NOMO-1 treated with DMSO at 0.1 percent for 48 hours (cell line): ENCODE measurements at regions not wholly inside any gene's neighbourhood (a gene's known extent, or its start where the extent isn't known, plus 50 kb on each side); places are given as distances from the start of the nearest gene placed in this dataset.
"Not testable (repeated sequence)": the region's sequence is repeated elsewhere in the genome, so short reads cannot be mapped to it uniquely, and the experiment has no call there.

Source experiments
- DNase-seq: peaks from one replicate; lab custom pipeline; 2025; ENCODE audit not compliant: unreplicated experiment; lab: John Stamatoyannopoulos, UW

- DNase-seq = not testable (repeated sequence)
These were observed 117.0 kb downstream of the CEP44 start for GRCh38 chr4:174400603-174401302.

GRCh38 chr4:174398728-174399127 lies 115.0 kb downstream of the CEP44 start:
- DNase-seq = no peak

- DNase-seq = no peak
These were observed 113.8 kb downstream of the CEP44 start for GRCh38 chr4:174397366-174398155.

DNA sequence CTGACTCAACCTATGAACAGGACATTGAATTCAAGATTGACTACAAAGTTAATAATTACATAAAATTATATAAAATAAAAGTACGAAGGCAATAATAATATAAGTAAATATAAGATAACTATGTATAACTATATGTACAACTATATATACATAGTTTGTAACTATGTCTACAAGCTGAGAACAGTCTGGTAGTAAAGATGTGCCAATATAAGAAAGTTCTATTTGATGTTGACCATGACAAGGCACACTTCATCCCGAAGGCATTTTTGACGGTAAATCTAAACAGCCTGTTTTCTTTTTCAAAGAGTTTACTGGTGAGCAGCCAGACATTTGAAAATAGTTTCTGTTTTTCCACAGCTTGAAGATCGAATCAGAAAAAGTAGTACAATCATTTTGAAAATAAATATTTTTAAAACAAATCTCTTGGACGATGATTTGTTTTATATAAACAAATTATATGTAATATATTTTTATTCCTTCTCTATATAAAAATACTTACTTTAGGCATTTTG lies 112.9 kb downstream of the CEP44 start:
- DNase-seq = no peak

DNA sequence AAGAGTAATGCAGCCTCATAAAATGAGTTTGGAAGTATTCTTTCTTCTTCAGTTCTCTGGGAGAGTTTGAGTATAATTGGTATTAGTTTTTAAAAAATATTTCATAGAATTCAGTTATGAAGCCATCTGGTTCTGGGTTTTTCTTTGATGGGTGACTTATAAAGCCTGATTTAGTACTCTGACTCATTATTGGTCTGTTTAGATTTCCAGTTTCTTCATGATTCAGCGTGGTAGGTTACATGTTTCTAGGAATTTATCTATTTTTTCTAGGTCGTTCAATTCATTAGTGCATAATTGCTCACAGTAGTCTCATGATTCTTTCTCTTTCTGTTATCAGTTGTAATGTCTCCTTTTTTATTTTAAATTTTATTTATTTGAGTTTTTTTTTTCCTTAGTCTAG lies 111.2 kb downstream of the CEP44 start:
- DNase-seq = no peak

- no peak for DNase-seq
These were observed 105.7 kb downstream of the CEP44 start for GRCh38 chr4:174389439-174389838.

DNA sequence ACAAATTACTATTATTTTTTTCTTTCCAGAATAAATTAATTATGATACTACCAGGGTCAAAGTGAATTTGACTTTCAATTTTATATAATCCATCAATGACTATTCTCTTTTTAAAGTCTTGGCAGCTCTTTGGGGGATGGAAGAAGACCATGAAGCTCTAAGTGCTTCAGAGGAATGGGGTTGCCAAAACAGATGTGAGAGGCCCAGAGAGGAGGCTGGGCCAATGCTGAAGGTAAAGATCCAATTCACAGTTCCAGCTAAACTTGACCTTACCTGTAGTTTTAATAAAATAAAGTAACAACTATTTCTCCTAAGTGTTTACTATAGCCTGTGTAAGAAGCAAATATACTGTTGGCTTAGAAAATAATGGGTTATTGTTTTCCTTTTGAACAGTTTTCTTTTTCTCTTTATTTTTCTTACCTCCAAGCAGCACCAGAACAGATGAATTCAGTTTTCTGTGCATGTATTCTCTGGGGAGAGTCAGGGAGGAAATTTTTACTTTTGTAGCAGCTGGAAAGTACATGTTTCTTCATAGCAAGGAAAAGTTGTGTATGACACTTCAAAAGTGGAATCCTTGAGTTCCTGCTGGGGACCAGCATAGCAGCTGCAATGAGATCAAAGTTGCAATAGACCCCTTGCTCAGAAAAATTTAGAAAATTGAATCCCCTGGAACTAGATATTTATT lies 104.9 kb downstream of the CEP44 start:
- DNase-seq = no peak

DNA sequence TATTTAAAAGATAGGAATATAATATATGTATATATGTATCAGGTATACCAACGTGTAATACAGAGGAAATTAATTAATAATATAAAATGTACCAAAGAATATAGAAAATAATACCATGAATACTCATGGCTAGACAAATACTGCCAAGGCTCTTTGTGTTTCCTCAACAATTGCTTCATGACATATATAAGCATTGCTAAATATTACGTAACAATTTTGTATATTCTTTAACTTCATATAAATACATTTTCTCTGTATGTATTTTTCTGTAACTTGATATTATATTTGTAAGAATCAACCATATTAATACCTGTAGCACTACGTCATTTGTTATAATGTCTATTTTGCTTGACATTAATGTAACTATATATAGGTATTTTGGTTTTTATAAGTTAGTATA lies 104.0 kb downstream of the CEP44 start:
- DNase-seq = no peak

GRCh38 chr4:174387143-174387542 lies 103.4 kb downstream of the CEP44 start:
- DNase-seq = no peak

- no peak for DNase-seq
These were observed 100.1 kb downstream of the CEP44 start for GRCh38 chr4:174383783-174384182.

- not testable (repeated sequence) for DNase-seq
These were observed 99.4 kb downstream of the CEP44 start for GRCh38 chr4:174382938-174383605.
